ENCODE measurements at regions not wholly inside any gene's neighbourhood (a gene's known extent, or its start where the extent isn't known, plus 50 kb on each side); places are given as distances from the start of the nearest gene placed in this dataset.

DNA sequence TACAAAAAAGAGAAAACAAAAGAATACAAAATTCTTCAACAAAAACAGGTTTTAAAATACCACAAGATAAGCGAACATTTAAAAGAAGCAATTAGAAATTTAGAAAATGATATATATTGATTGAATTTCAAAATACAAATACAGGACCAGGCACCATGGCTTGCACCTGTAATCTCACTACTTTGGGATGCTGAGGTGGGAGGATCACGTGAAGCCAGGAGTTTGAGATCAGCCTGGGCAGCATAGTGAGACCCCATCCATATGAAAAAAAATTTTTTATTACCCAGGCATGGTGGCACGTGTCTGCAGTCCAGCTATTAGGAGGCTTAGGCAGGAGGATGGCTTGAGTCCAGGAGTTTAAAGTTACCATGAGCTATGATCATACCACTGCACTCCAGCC, 109.9 kb upstream of the SLC30A5 start:
- CTCF ChIA-PET: interaction anchor here (0.6 to 2.2 kb wide), 3 partner anchors 14 to 22 kb away, joined by 3 to 4 read pairs (median 3); no protein-coding TSS in a partner anchor
- H3K4me3 ChIP-seq (ENCODE audit: low read depth in 2 of 2, low read length in 1 of 2): no peak overlapping the region
- no peaks in the 10 kb centered on the region for H3K9me3 ChIP-seq
- H3K4me2 ChIP-seq: no peak overlapping the region
- no peak overlapping the region for H2AFZ ChIP-seq (ENCODE audit: low read depth)
- no peaks in the 10 kb centered on the region for H3F3A ChIP-seq (replicated peaks; ENCODE audit: insufficient read depth)
- H3K4me1 ChIP-seq (ENCODE audit: control insufficient read depth in 1 of 2, insufficient read depth in 2 of 2, low read depth in 1 of 2, low read length in 1 of 2): no peaks in the 10 kb centered on the region
- H4K20me1 ChIP-seq (ENCODE audit: insufficient read depth): no peaks in the 10 kb centered on the region
- POLR2A ChIA-PET: no interaction called here
- TF ChIP-seq, protein P1, sequence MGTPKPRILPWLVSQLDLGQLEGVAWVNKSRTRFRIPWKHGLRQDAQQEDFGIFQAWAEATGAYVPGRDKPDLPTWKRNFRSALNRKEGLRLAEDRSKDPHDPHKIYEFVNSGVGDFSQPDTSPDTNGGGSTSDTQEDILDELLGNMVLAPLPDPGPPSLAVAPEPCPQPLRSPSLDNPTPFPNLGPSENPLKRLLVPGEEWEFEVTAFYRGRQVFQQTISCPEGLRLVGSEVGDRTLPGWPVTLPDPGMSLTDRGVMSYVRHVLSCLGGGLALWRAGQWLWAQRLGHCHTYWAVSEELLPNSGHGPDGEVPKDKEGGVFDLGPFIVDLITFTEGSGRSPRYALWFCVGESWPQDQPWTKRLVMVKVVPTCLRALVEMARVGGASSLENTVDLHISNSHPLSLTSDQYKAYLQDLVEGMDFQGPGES (IDR thresholded peaks at IDR 0.05; ENCODE audit: low read depth, low read length): no peak
- TF ChIP-seq RCOR1 (IDR thresholded peaks at IDR 0.05; ENCODE audit: low read length) (no peak), GABPA (IDR thresholded peaks at IDR 0.05; ENCODE audit: low read depth) (no peak), JUND (IDR thresholded peaks at IDR 0.05) (no peak), CHD2 (IDR thresholded peaks at IDR 0.05; ENCODE audit: low read length, partially characterized antibody) (no peak), MEF2A (IDR thresholded peaks at IDR 0.05; ENCODE audit: borderline replicate concordance, low read depth) (no peak), RFX5 (IDR thresholded peaks at IDR 0.05; ENCODE audit: low read length) (no peak)
- TF ChIP-seq, protein P2, sequence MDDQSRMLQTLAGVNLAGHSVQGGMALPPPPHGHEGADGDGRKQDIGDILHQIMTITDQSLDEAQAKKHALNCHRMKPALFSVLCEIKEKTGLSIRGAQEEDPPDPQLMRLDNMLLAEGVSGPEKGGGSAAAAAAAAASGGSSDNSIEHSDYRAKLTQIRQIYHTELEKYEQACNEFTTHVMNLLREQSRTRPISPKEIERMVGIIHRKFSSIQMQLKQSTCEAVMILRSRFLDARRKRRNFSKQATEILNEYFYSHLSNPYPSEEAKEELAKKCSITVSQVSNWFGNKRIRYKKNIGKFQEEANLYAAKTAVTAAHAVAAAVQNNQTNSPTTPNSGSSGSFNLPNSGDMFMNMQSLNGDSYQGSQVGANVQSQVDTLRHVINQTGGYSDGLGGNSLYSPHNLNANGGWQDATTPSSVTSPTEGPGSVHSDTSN (IDR thresholded peaks at IDR 0.05): no peak
- TF ChIP-seq, protein P3, sequence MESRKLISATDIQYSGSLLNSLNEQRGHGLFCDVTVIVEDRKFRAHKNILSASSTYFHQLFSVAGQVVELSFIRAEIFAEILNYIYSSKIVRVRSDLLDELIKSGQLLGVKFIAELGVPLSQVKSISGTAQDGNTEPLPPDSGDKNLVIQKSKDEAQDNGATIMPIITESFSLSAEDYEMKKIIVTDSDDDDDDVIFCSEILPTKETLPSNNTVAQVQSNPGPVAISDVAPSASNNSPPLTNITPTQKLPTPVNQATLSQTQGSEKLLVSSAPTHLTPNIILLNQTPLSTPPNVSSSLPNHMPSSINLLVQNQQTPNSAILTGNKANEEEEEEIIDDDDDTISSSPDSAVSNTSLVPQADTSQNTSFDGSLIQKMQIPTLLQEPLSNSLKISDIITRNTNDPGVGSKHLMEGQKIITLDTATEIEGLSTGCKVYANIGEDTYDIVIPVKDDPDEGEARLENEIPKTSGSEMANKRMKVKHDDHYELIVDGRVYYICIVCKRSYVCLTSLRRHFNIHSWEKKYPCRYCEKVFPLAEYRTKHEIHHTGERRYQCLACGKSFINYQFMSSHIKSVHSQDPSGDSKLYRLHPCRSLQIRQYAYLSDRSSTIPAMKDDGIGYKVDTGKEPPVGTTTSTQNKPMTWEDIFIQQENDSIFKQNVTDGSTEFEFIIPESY (IDR thresholded peaks at IDR 0.05; ENCODE audit: borderline replicate concordance, low read depth): no peak
- TF ChIP-seq, protein P4, sequence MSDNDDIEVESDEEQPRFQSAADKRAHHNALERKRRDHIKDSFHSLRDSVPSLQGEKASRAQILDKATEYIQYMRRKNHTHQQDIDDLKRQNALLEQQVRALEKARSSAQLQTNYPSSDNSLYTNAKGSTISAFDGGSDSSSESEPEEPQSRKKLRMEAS (IDR thresholded peaks at IDR 0.05; ENCODE audit: low read depth): no peak
- no peaks in the 10 kb centered on the region for H3K79me2 ChIP-seq (ENCODE audit: insufficient read depth)
- H3K9me2 ChIP-seq: no peaks in the 10 kb centered on the region
- H3K9ac ChIP-seq: no peak overlapping the region
- no peaks in the 10 kb centered on the region for H3K27me3 ChIP-seq (ENCODE audit: insufficient read depth)
- DNase-seq: no peak
- H3K36me3 ChIP-seq (replicated peaks in 1 of 2; ENCODE audit: control insufficient read depth in 1 of 2, insufficient read depth in 2 of 2, low read length in 1 of 2): no peaks in the 10 kb centered on the region
- whole genome bisulfite sequencing (ENCODE audit: low lambda C conversion rate): 36% methylated on average over 3 of the region's 3 CpGs
- H3K27ac ChIP-seq (ENCODE audit: low read depth in 2 of 2, low read length in 1 of 2): no peak overlapping the region

DNA sequence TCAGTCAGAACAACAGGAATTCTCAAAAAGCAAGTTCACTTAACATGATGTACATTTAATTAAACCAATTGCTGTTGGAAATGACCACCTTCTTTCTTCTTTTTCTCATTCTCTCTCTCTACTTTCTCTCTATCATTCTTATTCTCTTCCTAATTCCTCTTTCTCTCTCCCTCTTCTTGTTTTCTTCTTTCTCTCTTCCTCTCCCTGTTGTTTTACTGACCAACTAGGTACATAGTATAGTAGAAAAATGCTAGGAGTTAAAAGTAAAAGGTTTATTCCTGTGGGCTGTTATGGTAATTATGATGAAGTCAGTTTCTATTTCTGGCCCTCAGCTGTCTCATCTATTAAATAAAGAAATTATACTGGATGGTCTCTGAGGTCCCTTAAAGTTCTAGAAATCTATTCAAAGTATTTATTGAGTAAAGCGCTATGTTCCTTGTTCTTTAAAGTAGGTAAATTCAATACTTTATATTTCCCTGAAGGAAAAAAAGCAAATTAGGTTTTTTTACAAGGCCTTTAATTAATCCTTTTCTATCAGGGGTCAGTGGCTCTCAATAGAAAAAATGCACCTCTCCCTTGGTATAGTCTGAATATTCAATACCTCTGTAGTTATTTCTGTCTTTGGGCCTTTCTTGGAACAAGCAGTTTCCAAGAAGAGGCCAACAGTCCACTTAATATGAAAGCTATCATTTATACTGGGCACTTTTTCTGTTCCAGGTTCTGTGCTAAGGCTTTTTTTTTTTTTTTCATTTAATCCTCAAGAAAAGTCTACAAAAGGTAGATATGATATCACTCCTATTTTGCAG, 102.3 kb upstream of the SLC30A5 start:
- Histone ChIP-seq H4K20me1 (ENCODE audit: insufficient read depth) (no peaks in the 10 kb centered on the region), H3K79me2 (ENCODE audit: insufficient read depth) (no peaks in the 10 kb centered on the region), H3K9ac (no peak overlapping the region), H3K9me2 (no peaks in the 10 kb centered on the region), H3K27ac (ENCODE audit: low read depth in 2 of 2, low read length in 1 of 2) (no peak overlapping the region), H3K27me3 (ENCODE audit: insufficient read depth) (no peaks in the 10 kb centered on the region), H2AFZ (ENCODE audit: low read depth) (no peak overlapping the region), H3K36me3 (replicated peaks in 1 of 2; ENCODE audit: control insufficient read depth in 1 of 2, insufficient read depth in 2 of 2, low read length in 1 of 2) (no peaks in the 10 kb centered on the region), H3K4me2 (no peak overlapping the region), H3K4me1 (ENCODE audit: control insufficient read depth in 1 of 2, insufficient read depth in 2 of 2, low read depth in 1 of 2, low read length in 1 of 2) (peaks cover 0 to 10% of the 10 kb centered on the region in 2 experiments; a peak in 2 of 4 replicates), H3F3A (replicated peaks; ENCODE audit: insufficient read depth) (no peaks in the 10 kb centered on the region), H3K4me3 (ENCODE audit: low read depth in 2 of 2, low read length in 1 of 2) (no peak overlapping the region), H3K9me3 (no peaks in the 10 kb centered on the region)
- 89% methylated on average over 1 of the region's 1 CpG for WGBS (ENCODE audit: low lambda C conversion rate)
- CTCF ChIA-PET: interaction anchor here (0.6 kb wide), 1 partner anchor 17 kb away, joined by 3 read pairs; no protein-coding TSS in a partner anchor
- no peak for DNase-seq
- POLR2A ChIA-PET: no interaction called here
- TF ChIP-seq EP300 (IDR thresholded peaks at IDR 0.05; ENCODE audit: borderline replicate concordance in 1 of 2, low read depth in 1 of 2, low read length in 1 of 2) (no peak), GATA2 (CRISPR knock-in tag; IDR thresholded peaks at IDR 0.05) (no peak), TCF12 (IDR thresholded peaks at IDR 0.05) (no peak), FOXM1 (IDR thresholded peaks at IDR 0.05; ENCODE audit: low read depth) (no peak), GABPA (IDR thresholded peaks at IDR 0.05; ENCODE audit: low read depth) (no peak), EZH2phosphoT487 (IDR thresholded peaks at IDR 0.05; ENCODE audit: borderline replicate concordance, low read depth) (no peak), FOSL2 (IDR thresholded peaks at IDR 0.05; ENCODE audit: borderline replicate concordance, low read depth) (no peak)
- TF ChIP-seq, protein P5, sequence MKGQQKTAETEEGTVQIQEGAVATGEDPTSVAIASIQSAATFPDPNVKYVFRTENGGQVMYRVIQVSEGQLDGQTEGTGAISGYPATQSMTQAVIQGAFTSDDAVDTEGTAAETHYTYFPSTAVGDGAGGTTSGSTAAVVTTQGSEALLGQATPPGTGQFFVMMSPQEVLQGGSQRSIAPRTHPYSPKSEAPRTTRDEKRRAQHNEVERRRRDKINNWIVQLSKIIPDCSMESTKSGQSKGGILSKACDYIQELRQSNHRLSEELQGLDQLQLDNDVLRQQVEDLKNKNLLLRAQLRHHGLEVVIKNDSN (IDR thresholded peaks at IDR 0.05; ENCODE audit: borderline replicate concordance, low read depth): no peak
